RWPE1 (cell line): ENCODE measurements at regions not wholly inside any gene's neighbourhood (a gene's known extent, or its start where the extent isn't known, plus 50 kb on each side); places are given as distances from the start of the nearest gene placed in this dataset.

Experiments used
- CTCF ChIA-PET: fragments of 350-600 bp; sonication (Branson Sonifier 250); formaldehyde crosslinking; extraction: SDS; loops from one replicate; lab custom pipeline; 2021; lab: Yijun Ruan, JAX
- POLR2A ChIA-PET: fragments of 400-600 bp; formaldehyde crosslinking; extraction: SDS; loops from one replicate; lab custom pipeline; 2020; ENCODE audit warnings: antibody characterized with exemption; ENCODE audit not compliant: low non-redundant PET; lab: Yijun Ruan, JAX
- DNase-seq: peaks from one replicate; pipeline ENCODE4 v3.0.0; 2012; ENCODE audit warnings: low spot score
- H3K27ac ChIP-seq: fragments of 450-650 bp; 2 replicates; pipeline ENCODE4 v1.5.1; 2017
- CTCF ChIP-seq: fragments of 450-650 bp; conservative IDR thresholded peaks from 2 replicates; pipeline ENCODE4 v1.5.1; 2017; ENCODE audit warnings: low read depth, mild to moderate bottlenecking

GRCh38 chr2:217655651-217656050 is 347.1 kb downstream of the TNS1 start:
- CTCF ChIA-PET: interaction anchor here (0.6 to 1.0 kb wide), 2 partner anchors 58 to 189 kb away, joined by 3 to 4 read pairs; no protein-coding TSS in a partner anchor
- POLR2A ChIA-PET: no interaction called here
- no peak overlapping the region for H3K27ac ChIP-seq
- no peak for TF ChIP-seq CTCF
- DNase-seq: no peak

- ChIA-PET POLR2A (interaction anchor here (0.7 kb wide), 1 partner anchor 49 kb away, joined by 3 read pairs; no protein-coding TSS in a partner anchor), CTCF (interaction anchor here (4.3 kb wide), 1 partner anchor 59 kb away, joined by 25 read pairs; no protein-coding TSS in a partner anchor)
- no peak overlapping the region for H3K27ac ChIP-seq
- no peak for DNase-seq
- TF ChIP-seq CTCF: no peak
Observed at GRCh38 chr2:217654168-217654567, 348.6 kb downstream of the TNS1 start.

GRCh38 chr2:217652761-217653639 is 349.8 kb downstream of the TNS1 start:
- H3K27ac ChIP-seq: peak overlapping the region; percentile 56
- ChIA-PET POLR2A (no interaction called here), CTCF (interaction anchor here (4.3 kb wide), 1 partner anchor 60 kb away, joined by 25 read pairs; no protein-coding TSS in a partner anchor)
- TF ChIP-seq CTCF: no peak
- peak; percentile 80 for DNase-seq

- DNase-seq: peak; percentile 34
- peak; percentile 54 for TF ChIP-seq CTCF
- POLR2A ChIA-PET: no interaction called here
- no peak overlapping the region for H3K27ac ChIP-seq
- CTCF ChIA-PET: interaction anchor here (0.6 to 4.3 kb wide), 15 partner anchors 9 to 1146 kb away, joined by 3 to 25 read pairs (median 3); no protein-coding TSS in a partner anchor
Observed at GRCh38 chr2:217650716-217651360, 352.0 kb downstream of the TNS1 start.

GRCh38 chr2:217650229-217650628 is 352.6 kb downstream of the TNS1 start:
- no peak for TF ChIP-seq CTCF

GRCh38 chr2:217647925-217648324 is 354.9 kb downstream of the TNS1 start:
- no peak for DNase-seq
- TF ChIP-seq CTCF: no peak
- ChIA-PET CTCF (interaction anchor here (0.6 kb wide), 1 partner anchor 390 kb away, joined by 3 read pairs; no protein-coding TSS in a partner anchor), POLR2A (no interaction called here)
- no peak overlapping the region for H3K27ac ChIP-seq

More at GRCh38 chr2:217650229-217650628, 352.6 kb downstream of the TNS1 start:
- ChIA-PET POLR2A (no interaction called here), CTCF (interaction anchor here (0.6 to 4.3 kb wide), 11 partner anchors 8 to 144 kb away, joined by 3 to 25 read pairs (median 3); no protein-coding TSS in a partner anchor)
- no peak for DNase-seq
- H3K27ac ChIP-seq: no peak overlapping the region
